Thyroid gland (tissue), 4 donors: ENCODE measurements at regions not wholly inside any gene's neighbourhood (a gene's known extent, or its start where the extent isn't known, plus 50 kb on each side); places are given as distances from the start of the nearest gene placed in this dataset.

ENCODE experiments used
- CTCF ChIP-seq, 6 experiments: fragments of 200-600 bp in 3 of 6; fragments of 450-650 bp in 3 of 6; sonication (generic) in 3 of 6; IDR thresholded peaks; one replicate each; pipeline ENCODE4 v1.5.1; 2016 to 2019; ENCODE audit warnings: antibody characterized with exemption in 6 of 6, mild to moderate bottlenecking in 2 of 6, inconsistent platforms in 1 of 6, moderate library complexity in 1 of 6
- POLR2A ChIP-seq, 2 donors: fragments of 450-650 bp; IDR thresholded peaks; one replicate each; pipeline ENCODE4 v1.6.1; 2017; ENCODE audit warnings: antibody characterized with exemption in 2 of 2, mild to moderate bottlenecking in 2 of 2, moderate library complexity in 1 of 2

DNA sequence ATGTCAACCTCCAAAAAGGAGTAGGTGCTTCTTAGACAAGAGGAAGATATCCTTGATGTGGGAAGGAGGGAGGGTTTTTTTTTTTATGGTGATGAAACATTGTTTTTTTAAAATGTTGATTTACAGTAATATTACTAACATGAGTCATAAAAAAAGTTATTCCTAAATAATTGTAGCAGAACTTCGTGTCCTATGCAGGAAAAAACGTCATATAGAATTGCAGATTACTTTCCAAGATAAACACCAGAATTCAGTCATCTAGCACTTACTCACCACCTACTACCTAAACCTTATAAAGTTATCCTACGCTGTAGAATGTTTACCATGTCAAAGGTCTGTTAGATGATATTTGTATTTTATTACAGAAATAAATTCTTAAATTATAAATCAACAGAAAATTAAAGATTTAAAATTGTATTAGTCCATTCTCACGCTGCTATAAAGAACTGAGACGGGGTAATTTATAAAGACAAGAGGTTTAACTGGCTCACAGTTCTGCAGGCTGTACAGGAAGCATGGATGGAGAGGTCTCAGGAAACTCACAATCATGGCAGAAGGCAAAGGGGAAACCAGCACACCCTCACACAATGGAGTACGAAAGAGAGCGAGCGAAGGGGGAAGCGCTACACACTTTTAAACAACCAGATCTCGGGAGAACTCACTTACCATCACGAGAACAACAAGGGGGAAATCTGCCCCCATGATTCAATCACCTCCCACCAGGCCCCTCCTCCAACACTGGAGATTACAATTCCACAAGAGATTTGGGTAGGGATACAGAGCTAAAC, 105.2 kb upstream of the NEBL start:
- TF ChIP-seq CTCF (IDR thresholded peaks at IDR 0.05): no peak
- no peak for TF ChIP-seq POLR2A (IDR thresholded peaks at IDR 0.05)
